ENCODE measurements at regions not wholly inside any gene's neighbourhood (a gene's known extent, or its start where the extent isn't known, plus 50 kb on each side); places are given as distances from the start of the nearest gene placed in this dataset.
A peak's percentile ranks its signal among the peaks of the same experiment; 100 is the strongest.

- H2BK15ac ChIP-seq (ENCODE audit: low read length) = no peak overlapping the region
- no peak overlapping the region for H3K23ac ChIP-seq (ENCODE audit: low read depth, low read length, poor library complexity)
- H3K4me3 ChIP-seq (ENCODE audit: low read length in 2 of 2) = no peak overlapping the region
- H4K91ac ChIP-seq (ENCODE audit: low read depth, low read length, poor library complexity) = no peak overlapping the region
- no peak overlapping the region for H3K9ac ChIP-seq (ENCODE audit: low read depth, low read length, poor library complexity)
- no peaks in the 10 kb centered on the region for H3K4me1 ChIP-seq (ENCODE audit: control insufficient read depth in 2 of 2, insufficient read depth in 1 of 2, low read depth in 1 of 2, low read length in 2 of 2)
- no peak overlapping the region for H3K14ac ChIP-seq (ENCODE audit: low read length)
- no peak overlapping the region for H2AK5ac ChIP-seq (ENCODE audit: low read depth, low read length)
- no CpG with 5 or more reads among the region's 1 CpG for WGBS, 2 donors (ENCODE audit: extremely low coverage in 2 of 2, insufficient read length in 2 of 2, insufficient replicate concordance in 1 of 2)
- no peak overlapping the region for H4K8ac ChIP-seq (ENCODE audit: low read depth, low read length)
- H3K18ac ChIP-seq (ENCODE audit: low read length) = no peak overlapping the region
- H2AFZ ChIP-seq (ENCODE audit: low read length) = no peak overlapping the region
- H2BK5ac ChIP-seq (ENCODE audit: low read length) = no peak overlapping the region
- H3K79me1 ChIP-seq (ENCODE audit: low read depth, low read length) = no peaks in the 10 kb centered on the region
- no peak overlapping the region for H3K4me2 ChIP-seq (ENCODE audit: insufficient read depth, low read length, poor library complexity, severe bottlenecking)
- H3K27me3 ChIP-seq (ENCODE audit: control insufficient read depth in 3 of 3, insufficient read depth in 3 of 3, low read depth in 1 of 3, low read length in 3 of 3) = no peaks in the 10 kb centered on the region
- H3K4ac ChIP-seq (ENCODE audit: low read length) = no peak overlapping the region
- H3K36me3 ChIP-seq (replicated peaks in 1 of 2; ENCODE audit: control insufficient read depth in 2 of 2, insufficient read depth in 2 of 2, low read length in 2 of 2) = no peaks in the 10 kb centered on the region
- DNase-seq (ENCODE audit: low spot score) = no peak
- H2BK12ac ChIP-seq (ENCODE audit: low read length) = no peak overlapping the region
- no peak overlapping the region for H3K27ac ChIP-seq (replicated peaks; ENCODE audit: low read length)
- H2BK120ac ChIP-seq (ENCODE audit: low read depth, low read length) = no peak overlapping the region
- no peaks in the 10 kb centered on the region for H3K9me3 ChIP-seq (replicated peaks in 1 of 2; ENCODE audit: control insufficient read depth in 2 of 2, insufficient read depth in 1 of 2, low read depth in 1 of 2, low read length in 2 of 2)
Measured at GRCh38 chr7:84705706-84706105, 481.1 kb downstream of the SEMA3D start.

DNA sequence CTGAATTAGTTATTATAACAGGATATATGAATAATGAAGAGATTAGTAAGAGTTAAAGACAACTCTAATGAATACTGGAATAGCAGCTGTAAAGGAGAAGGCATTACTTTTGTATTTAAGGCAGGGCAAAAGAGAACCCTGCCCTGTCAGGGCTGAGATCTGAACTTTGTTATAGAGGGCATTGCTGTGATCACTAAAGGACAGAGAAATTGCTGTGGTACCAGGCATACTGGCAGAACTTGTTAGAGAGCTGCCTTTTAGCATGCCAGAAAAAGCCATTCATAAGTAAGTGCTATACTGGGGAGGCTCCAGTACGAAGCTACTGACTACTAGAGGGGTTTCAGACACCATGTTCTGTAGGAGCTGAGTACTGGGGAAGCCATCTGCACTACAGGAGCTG is 481.8 kb downstream of the SEMA3D start:
- Histone ChIP-seq H3K36me3 (replicated peaks in 1 of 2; ENCODE audit: control insufficient read depth in 2 of 2, insufficient read depth in 2 of 2, low read length in 2 of 2) (no peaks in the 10 kb centered on the region), H2AK5ac (ENCODE audit: low read depth, low read length) (no peak overlapping the region), H3K79me1 (ENCODE audit: low read depth, low read length) (no peaks in the 10 kb centered on the region), H2BK12ac (ENCODE audit: low read length) (no peak overlapping the region), H2BK15ac (ENCODE audit: low read length) (no peak overlapping the region), H2AFZ (ENCODE audit: low read length) (peak overlapping the region; percentile 59), H2BK5ac (ENCODE audit: low read length) (no peak overlapping the region), H3K27me3 (ENCODE audit: control insufficient read depth in 3 of 3, insufficient read depth in 3 of 3, low read depth in 1 of 3, low read length in 3 of 3) (no peaks in the 10 kb centered on the region), H3K4me2 (ENCODE audit: insufficient read depth, low read length, poor library complexity, severe bottlenecking) (no peak overlapping the region), H3K4me3 (ENCODE audit: low read length in 2 of 2) (no peak overlapping the region), H3K14ac (ENCODE audit: low read length) (no peak overlapping the region), H3K9me3 (replicated peaks in 1 of 2; ENCODE audit: control insufficient read depth in 2 of 2, insufficient read depth in 1 of 2, low read depth in 1 of 2, low read length in 2 of 2) (no peaks in the 10 kb centered on the region), H3K9ac (ENCODE audit: low read depth, low read length, poor library complexity) (no peak overlapping the region), H3K4me1 (ENCODE audit: control insufficient read depth in 2 of 2, insufficient read depth in 1 of 2, low read depth in 1 of 2, low read length in 2 of 2) (no peaks in the 10 kb centered on the region), H3K23ac (ENCODE audit: low read depth, low read length, poor library complexity) (no peak overlapping the region), H3K27ac (replicated peaks; ENCODE audit: low read length) (no peak overlapping the region), H4K91ac (ENCODE audit: low read depth, low read length, poor library complexity) (no peak overlapping the region), H3K4ac (ENCODE audit: low read length) (no peak overlapping the region), H2BK120ac (ENCODE audit: low read depth, low read length) (no peak overlapping the region), H3K18ac (ENCODE audit: low read length) (no peak overlapping the region), H4K8ac (ENCODE audit: low read depth, low read length) (no peak overlapping the region)
- no peak for DNase-seq (ENCODE audit: low spot score)
- WGBS, 2 donors (ENCODE audit: extremely low coverage in 2 of 2, insufficient read length in 2 of 2, insufficient replicate concordance in 1 of 2) = no CpG with 5 or more reads among the region's 1 CpG

- H2AFZ ChIP-seq (ENCODE audit: low read length) = no peak overlapping the region
- no peak overlapping the region for H3K14ac ChIP-seq (ENCODE audit: low read length)
- H2BK5ac ChIP-seq (ENCODE audit: low read length) = no peak overlapping the region
- H2BK12ac ChIP-seq (ENCODE audit: low read length) = no peak overlapping the region
- no peak overlapping the region for H3K18ac ChIP-seq (ENCODE audit: low read length)
- no peak overlapping the region for H3K23ac ChIP-seq (ENCODE audit: low read depth, low read length, poor library complexity)
- no peak overlapping the region for H2AK5ac ChIP-seq (ENCODE audit: low read depth, low read length)
- WGBS, 2 donors (ENCODE audit: extremely low coverage in 2 of 2, insufficient read length in 2 of 2, insufficient replicate concordance in 1 of 2) = no CpG with 5 or more reads among the region's 4 CpGs
- H3K27ac ChIP-seq (replicated peaks; ENCODE audit: low read length) = no peak overlapping the region
- H4K91ac ChIP-seq (ENCODE audit: low read depth, low read length, poor library complexity) = no peak overlapping the region
- H3K4me3 ChIP-seq (ENCODE audit: low read length in 2 of 2) = no peak overlapping the region
- no peak overlapping the region for H3K4me2 ChIP-seq (ENCODE audit: insufficient read depth, low read length, poor library complexity, severe bottlenecking)
- DNase-seq (ENCODE audit: low spot score) = no peak
- H3K4me1 ChIP-seq (ENCODE audit: control insufficient read depth in 2 of 2, insufficient read depth in 1 of 2, low read depth in 1 of 2, low read length in 2 of 2) = no peaks in the 10 kb centered on the region
- H4K8ac ChIP-seq (ENCODE audit: low read depth, low read length) = no peak overlapping the region
- no peak overlapping the region for H2BK15ac ChIP-seq (ENCODE audit: low read length)
- H3K36me3 ChIP-seq (replicated peaks in 1 of 2; ENCODE audit: control insufficient read depth in 2 of 2, insufficient read depth in 2 of 2, low read length in 2 of 2) = no peaks in the 10 kb centered on the region
- no peaks in the 10 kb centered on the region for H3K9me3 ChIP-seq (replicated peaks in 1 of 2; ENCODE audit: control insufficient read depth in 2 of 2, insufficient read depth in 1 of 2, low read depth in 1 of 2, low read length in 2 of 2)
- no peaks in the 10 kb centered on the region for H3K27me3 ChIP-seq (ENCODE audit: control insufficient read depth in 3 of 3, insufficient read depth in 3 of 3, low read depth in 1 of 3, low read length in 3 of 3)
- H2BK120ac ChIP-seq (ENCODE audit: low read depth, low read length) = no peak overlapping the region
- H3K79me1 ChIP-seq (ENCODE audit: low read depth, low read length) = no peaks in the 10 kb centered on the region
- H3K4ac ChIP-seq (ENCODE audit: low read length) = no peak overlapping the region
- no peak overlapping the region for H3K9ac ChIP-seq (ENCODE audit: low read depth, low read length, poor library complexity)
Measured at GRCh38 chr7:84704380-84704779, 482.5 kb downstream of the SEMA3D start.

DNA sequence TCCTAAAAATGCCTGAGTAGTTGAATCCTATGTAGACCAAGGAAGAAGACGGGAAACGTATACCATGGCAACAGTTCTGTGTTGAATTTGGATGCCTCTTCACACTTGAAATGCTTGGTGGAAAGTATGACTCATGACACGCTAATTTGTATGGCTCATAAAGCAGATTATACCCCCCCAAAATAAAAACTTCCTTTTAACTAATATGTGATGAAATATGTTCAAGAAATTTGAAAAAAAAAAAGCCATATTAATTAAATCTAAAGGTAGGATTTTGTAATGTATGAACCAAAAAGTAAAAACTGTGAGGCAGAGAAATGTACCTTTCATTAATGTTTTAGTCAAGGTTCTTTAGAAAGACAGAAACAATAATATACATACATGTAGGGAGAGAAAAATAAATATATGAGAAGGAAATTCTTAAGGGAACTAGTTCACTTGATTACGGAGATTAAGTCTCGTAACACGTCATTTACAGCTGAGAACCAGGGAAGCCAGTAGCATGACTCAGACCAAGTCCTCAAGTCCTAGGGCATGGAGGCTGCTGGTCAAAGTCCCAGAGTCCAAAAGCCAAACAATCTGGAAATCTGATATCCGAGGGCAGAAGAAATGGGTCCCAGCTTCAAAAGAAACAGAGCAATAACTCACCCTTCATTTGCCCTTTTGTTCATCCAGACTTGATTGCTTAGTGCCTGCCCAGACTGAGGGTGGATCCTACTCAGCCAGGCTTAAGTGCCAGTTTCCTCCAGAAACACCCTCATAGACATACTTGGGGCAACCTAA is 485.1 kb downstream of the SEMA3D start:
- H3K4ac ChIP-seq (ENCODE audit: low read length) = no peak overlapping the region
- H3K9ac ChIP-seq (ENCODE audit: low read depth, low read length, poor library complexity) = no peak overlapping the region
- no peak overlapping the region for H4K91ac ChIP-seq (ENCODE audit: low read depth, low read length, poor library complexity)
- H3K9me3 ChIP-seq (replicated peaks in 1 of 2; ENCODE audit: control insufficient read depth in 2 of 2, insufficient read depth in 1 of 2, low read depth in 1 of 2, low read length in 2 of 2) = no peaks in the 10 kb centered on the region
- H2AK5ac ChIP-seq (ENCODE audit: low read depth, low read length) = no peak overlapping the region
- no peak overlapping the region for H3K18ac ChIP-seq (ENCODE audit: low read length)
- no peaks in the 10 kb centered on the region for H3K79me1 ChIP-seq (ENCODE audit: low read depth, low read length)
- no peak overlapping the region for H3K27ac ChIP-seq (replicated peaks; ENCODE audit: low read length)
- no peak overlapping the region for H2BK120ac ChIP-seq (ENCODE audit: low read depth, low read length)
- no peak overlapping the region for H2BK15ac ChIP-seq (ENCODE audit: low read length)
- no peaks in the 10 kb centered on the region for H3K4me1 ChIP-seq (ENCODE audit: control insufficient read depth in 2 of 2, insufficient read depth in 1 of 2, low read depth in 1 of 2, low read length in 2 of 2)
- no peak overlapping the region for H2BK5ac ChIP-seq (ENCODE audit: low read length)
- no CpG with 5 or more reads among the region's 7 CpGs for WGBS, 2 donors (ENCODE audit: extremely low coverage in 2 of 2, insufficient read length in 2 of 2, insufficient replicate concordance in 1 of 2)
- DNase-seq (ENCODE audit: low spot score) = no peak
- H2BK12ac ChIP-seq (ENCODE audit: low read length) = no peak overlapping the region
- H3K23ac ChIP-seq (ENCODE audit: low read depth, low read length, poor library complexity) = no peak overlapping the region
- no peak overlapping the region for H4K8ac ChIP-seq (ENCODE audit: low read depth, low read length)
- no peak overlapping the region for H3K14ac ChIP-seq (ENCODE audit: low read length)
- no peaks in the 10 kb centered on the region for H3K36me3 ChIP-seq (replicated peaks in 1 of 2; ENCODE audit: control insufficient read depth in 2 of 2, insufficient read depth in 2 of 2, low read length in 2 of 2)
- H3K27me3 ChIP-seq (ENCODE audit: control insufficient read depth in 3 of 3, insufficient read depth in 3 of 3, low read depth in 1 of 3, low read length in 3 of 3) = no peaks in the 10 kb centered on the region
- H3K4me3 ChIP-seq (ENCODE audit: low read length in 2 of 2) = no peak overlapping the region
- H2AFZ ChIP-seq (ENCODE audit: low read length) = peak overlapping the region; percentile 11
- H3K4me2 ChIP-seq (ENCODE audit: insufficient read depth, low read length, poor library complexity, severe bottlenecking) = no peak overlapping the region

All from neuronal stem cell (in vitro differentiated cells).